ENCODE measurements at regions not wholly inside any gene's neighbourhood (a gene's known extent, or its start where the extent isn't known, plus 50 kb on each side); places are given as distances from the start of the nearest gene placed in this dataset.

DNA sequence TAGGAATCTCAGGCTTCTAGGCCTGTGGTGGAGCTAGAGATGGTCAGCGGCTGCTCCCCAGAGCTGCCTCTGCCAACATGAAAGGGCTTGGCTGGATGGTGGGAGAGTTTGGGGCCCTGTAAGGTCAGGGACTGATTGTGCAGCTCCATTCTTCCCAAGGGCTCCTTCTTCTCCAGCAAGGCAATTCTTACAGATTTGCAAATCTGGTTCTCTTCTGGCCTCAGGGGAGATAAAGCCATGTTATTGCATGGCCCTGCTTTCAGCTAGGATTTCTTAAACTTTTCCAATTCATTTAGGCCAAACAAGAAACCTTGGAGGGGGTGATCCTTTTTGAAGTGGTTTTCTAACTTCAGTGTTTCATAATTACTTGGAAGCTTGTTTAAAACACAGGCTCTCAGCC, 213.4 kb downstream of the PRDM2 start:
- no peak overlapping the region for H3K27ac ChIP-seq
- peaks cover 0 to 6% (median 0%) of the 10 kb centered on the region in 11 experiments; a peak in 3 of 22 replicates for H3K9me3 ChIP-seq (replicated peaks in 1 of 11)
- TF ChIP-seq Cebpa-rat (IDR thresholded peaks at IDR 0.05): no peak
- no peak overlapping the region for H3K4me3 ChIP-seq
- H3K9ac ChIP-seq: no peak overlapping the region
- H4K20me1 ChIP-seq: no peaks in the 10 kb centered on the region
- peaks cover 0 to 7% (median 2%) of the 10 kb centered on the region in 10 experiments; a peak in 11 of 20 replicates for H3K4me1 ChIP-seq
- H3K36me3 ChIP-seq: no peaks in the 10 kb centered on the region
- H3K27me3 ChIP-seq: no peaks in the 10 kb centered on the region
- no peak overlapping the region for H3K4me2 ChIP-seq

DNA sequence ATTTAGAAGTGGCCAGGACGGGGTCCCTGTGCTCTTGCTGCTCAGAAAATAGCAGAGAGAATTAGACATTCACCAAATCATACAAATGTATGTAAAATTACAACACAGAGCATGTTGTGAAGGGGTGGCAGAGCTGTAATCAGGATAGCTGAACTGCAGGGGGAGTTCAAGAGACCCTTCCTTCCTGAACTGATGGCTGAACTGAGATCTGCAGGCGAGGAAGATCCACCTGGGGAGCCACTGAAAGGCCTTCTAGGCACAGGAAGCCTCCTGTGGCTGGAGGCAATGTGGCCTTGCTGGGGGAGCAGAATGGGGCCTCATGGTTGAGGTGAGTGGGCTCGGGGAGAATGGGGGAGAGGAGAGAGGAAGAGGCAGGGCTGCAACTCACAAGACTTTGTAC, 216.5 kb downstream of the PRDM2 start:
- peaks cover 0 to 24% (median 10%) of the 10 kb centered on the region in 11 experiments; a peak in 7 of 22 replicates for H3K9me3 ChIP-seq (replicated peaks in 1 of 11)
- H3K9ac ChIP-seq: no peak overlapping the region
- H4K20me1 ChIP-seq: no peaks in the 10 kb centered on the region
- no peaks in the 10 kb centered on the region for H3K27me3 ChIP-seq
- H3K36me3 ChIP-seq: no peaks in the 10 kb centered on the region
- H3K4me2 ChIP-seq: no peak overlapping the region
- H3K4me1 ChIP-seq: peaks cover 0 to 3% (median 0%) of the 10 kb centered on the region in 10 experiments; a peak in 2 of 20 replicates
- no peak overlapping the region for H3K27ac ChIP-seq
- H3K4me3 ChIP-seq: no peak overlapping the region
- TF ChIP-seq Cebpa-rat (IDR thresholded peaks at IDR 0.05): no peak

DNA sequence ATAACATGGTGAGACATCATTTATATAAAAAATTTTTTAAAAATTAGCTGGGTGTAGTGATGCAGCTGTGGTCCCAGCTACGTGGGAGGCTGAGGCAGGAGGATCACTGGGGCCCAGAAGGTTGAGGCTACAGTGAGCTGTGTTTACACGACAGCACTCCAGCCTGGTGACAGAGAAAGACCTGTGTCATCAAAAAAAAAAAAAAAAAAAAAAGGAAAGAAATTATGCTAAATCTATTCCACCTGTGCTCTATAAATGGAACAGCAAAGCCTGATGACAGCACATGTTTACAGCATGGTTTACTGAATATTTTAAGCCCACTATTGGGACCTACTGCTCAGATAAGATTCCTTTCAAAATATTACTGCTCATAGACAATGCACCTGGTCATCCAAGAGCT, 217.6 kb downstream of the PRDM2 start:
- Histone ChIP-seq H4K20me1 (no peaks in the 10 kb centered on the region), H3K36me3 (no peaks in the 10 kb centered on the region), H3K27ac (no peak overlapping the region), H3K9me3 (replicated peaks in 1 of 11) (peaks cover 0 to 24% (median 10%) of the 10 kb centered on the region in 11 experiments; a peak in 7 of 22 replicates), H3K9ac (no peak overlapping the region), H3K27me3 (no peaks in the 10 kb centered on the region), H3K4me2 (no peak overlapping the region), H3K4me3 (no peak overlapping the region), H3K4me1 (no peaks in the 10 kb centered on the region)
- no peak for TF ChIP-seq Cebpa-rat (IDR thresholded peaks at IDR 0.05)

DNA sequence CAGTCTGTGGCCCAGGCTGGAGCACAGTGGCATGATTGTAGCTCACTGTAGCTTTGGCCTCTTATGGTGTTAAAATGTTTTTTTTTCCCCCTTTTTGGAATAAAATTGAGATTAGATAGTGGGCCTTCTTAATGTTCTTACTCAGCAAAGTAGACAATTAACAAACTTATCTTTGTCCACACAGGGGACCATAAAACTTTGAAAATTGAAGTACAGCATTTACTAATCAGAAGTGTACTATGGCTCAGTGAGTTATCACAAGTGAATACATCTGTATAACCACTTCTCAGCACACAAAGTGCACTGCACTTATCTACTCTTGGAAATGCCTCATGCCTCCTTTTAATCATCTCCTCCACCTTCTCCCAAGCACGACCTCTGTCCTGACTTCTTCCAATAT, 218.9 kb downstream of the PRDM2 start:
- Histone ChIP-seq H3K27me3 (no peaks in the 10 kb centered on the region), H3K4me3 (no peak overlapping the region), H3K9ac (no peak overlapping the region), H3K4me2 (no peak overlapping the region), H3K36me3 (no peaks in the 10 kb centered on the region), H3K9me3 (replicated peaks in 1 of 11) (peaks cover 0 to 24% (median 10%) of the 10 kb centered on the region in 11 experiments; a peak in 7 of 22 replicates), H3K27ac (no peak overlapping the region), H3K4me1 (no peaks in the 10 kb centered on the region), H4K20me1 (no peaks in the 10 kb centered on the region)
- TF ChIP-seq Cebpa-rat (IDR thresholded peaks at IDR 0.05): no peak

DNA sequence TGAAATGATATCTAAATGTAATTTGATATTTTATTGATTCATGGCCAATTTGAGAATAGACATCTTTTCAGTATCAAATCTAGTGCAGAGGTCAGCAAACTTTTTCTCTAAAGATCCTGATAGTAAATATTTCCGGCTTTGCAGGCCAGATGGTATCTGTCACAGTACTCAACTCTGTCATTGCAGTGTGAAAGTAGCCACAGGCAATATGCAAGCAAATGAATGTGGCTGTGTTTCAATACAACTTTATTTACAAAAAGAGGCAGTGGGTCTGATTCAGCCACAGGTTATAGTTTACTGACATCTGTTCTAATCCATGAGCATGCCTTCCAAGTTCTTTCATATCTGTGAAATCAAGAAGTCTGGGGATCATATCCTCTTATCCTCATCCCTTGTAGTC, 221.2 kb downstream of the PRDM2 start:
- peaks cover 0 to 4% (median 0%) of the 10 kb centered on the region in 10 experiments; a peak in 2 of 20 replicates for H3K4me1 ChIP-seq
- no peaks in the 10 kb centered on the region for H3K27me3 ChIP-seq
- peaks cover 0 to 24% (median 10%) of the 10 kb centered on the region in 11 experiments; a peak in 7 of 22 replicates for H3K9me3 ChIP-seq (replicated peaks in 1 of 11)
- H3K27ac ChIP-seq: no peak overlapping the region
- no peak for TF ChIP-seq Cebpa-rat (IDR thresholded peaks at IDR 0.05)
- H3K4me2 ChIP-seq: no peak overlapping the region
- H3K36me3 ChIP-seq: no peaks in the 10 kb centered on the region
- H3K4me3 ChIP-seq: no peak overlapping the region
- H4K20me1 ChIP-seq: no peaks in the 10 kb centered on the region
- H3K9ac ChIP-seq: no peak overlapping the region

DNA sequence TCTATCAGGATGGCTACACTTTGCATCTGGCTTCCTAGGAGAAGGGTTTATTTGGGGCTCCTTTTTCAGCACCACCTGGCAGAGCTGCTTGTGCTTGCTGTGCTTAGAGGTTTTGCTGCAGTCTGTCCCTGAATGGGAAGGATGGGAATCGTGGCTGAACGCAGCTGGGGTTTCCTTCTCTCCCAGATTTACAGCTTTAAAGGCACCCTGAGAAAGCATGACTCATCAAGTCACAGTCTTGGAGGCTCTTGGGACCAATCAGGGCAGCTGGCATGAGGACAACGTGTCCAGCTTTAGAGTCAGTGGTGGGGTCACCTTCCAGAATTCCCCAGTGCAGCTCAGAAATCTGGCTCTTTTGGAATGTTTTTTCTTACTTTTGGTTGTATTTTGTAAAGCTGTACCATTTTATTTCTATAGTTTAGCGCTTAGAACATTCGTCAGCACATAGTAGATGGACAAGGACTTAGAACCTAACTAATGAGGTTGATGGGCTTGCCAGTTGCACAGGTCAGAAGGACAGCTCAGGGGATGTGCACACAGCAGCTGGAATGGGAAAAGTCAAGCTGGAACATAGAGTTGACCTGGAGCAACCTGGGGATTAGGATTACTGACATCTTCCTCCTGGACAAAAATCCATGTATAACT, 222.6 kb downstream of the PRDM2 start:
- Histone ChIP-seq H3K27ac (no peak overlapping the region), H3K9ac (no peak overlapping the region), H3K4me1 (peaks cover 0 to 7% (median 0%) of the 10 kb centered on the region in 10 experiments; a peak in 2 of 20 replicates), H3K4me2 (no peak overlapping the region), H3K4me3 (no peak overlapping the region), H3K27me3 (no peaks in the 10 kb centered on the region), H3K9me3 (replicated peaks in 1 of 11) (peaks cover 0 to 20% (median 10%) of the 10 kb centered on the region in 11 experiments; a peak in 7 of 22 replicates), H3K36me3 (no peaks in the 10 kb centered on the region), H4K20me1 (no peaks in the 10 kb centered on the region)
- no peak for TF ChIP-seq Cebpa-rat (IDR thresholded peaks at IDR 0.05)

DNA sequence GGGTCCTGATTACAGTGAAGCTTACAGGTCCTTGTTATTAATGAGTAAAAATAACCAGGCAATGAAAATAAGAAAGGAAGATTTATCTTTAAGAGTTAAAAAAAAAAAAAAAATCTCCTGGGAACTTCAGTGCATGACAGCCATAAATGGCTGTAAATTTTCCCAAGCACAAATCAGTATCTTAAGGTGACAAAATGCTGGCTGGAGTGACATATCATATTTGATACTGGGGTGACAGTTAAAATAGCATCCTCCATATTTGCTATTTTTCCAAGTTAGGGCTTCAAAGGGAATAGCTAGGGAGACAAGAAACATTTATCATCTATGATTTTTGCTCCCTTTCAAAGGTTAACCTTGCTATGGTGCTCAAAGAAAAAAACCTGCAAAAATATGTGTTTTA, 226.6 kb downstream of the PRDM2 start:
- Histone ChIP-seq H3K27ac (no peak overlapping the region), H3K27me3 (no peaks in the 10 kb centered on the region), H4K20me1 (no peaks in the 10 kb centered on the region), H3K9ac (no peak overlapping the region), H3K9me3 (replicated peaks in 1 of 11) (no peaks in the 10 kb centered on the region), H3K4me2 (peak overlapping the region in 1 of 11 experiments; percentile 34; a peak in 1 of 22 replicates), H3K4me1 (peaks cover 0 to 7% (median 0%) of the 10 kb centered on the region in 10 experiments; a peak in 2 of 20 replicates), H3K4me3 (no peak overlapping the region), H3K36me3 (no peaks in the 10 kb centered on the region)
- no peak for TF ChIP-seq Cebpa-rat (IDR thresholded peaks at IDR 0.05)

DNA sequence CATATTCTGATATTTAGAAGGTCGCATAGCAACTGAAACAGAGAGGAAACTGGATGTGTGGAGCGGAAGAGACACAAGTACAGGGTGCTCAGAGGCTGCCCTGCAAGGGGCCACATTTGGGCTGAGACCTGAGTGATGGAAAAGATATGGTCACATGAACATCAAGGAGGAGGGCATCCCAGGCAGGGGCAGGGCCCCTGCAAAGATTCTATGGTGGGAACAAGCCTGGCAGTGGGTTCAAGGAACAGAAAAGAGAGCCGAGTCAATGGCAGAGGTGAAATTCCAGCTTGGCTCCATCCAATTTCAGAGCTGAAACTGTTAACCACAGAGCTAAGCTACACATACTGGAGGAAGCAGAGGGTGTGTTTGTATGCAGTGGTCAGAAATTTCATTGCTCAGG, 227.7 kb downstream of the PRDM2 start:
- no peaks in the 10 kb centered on the region for H3K36me3 ChIP-seq
- H4K20me1 ChIP-seq: no peaks in the 10 kb centered on the region
- no peaks in the 10 kb centered on the region for H3K27me3 ChIP-seq
- H3K4me3 ChIP-seq: no peak overlapping the region
- no peak overlapping the region for H3K9ac ChIP-seq
- H3K4me2 ChIP-seq: no peak overlapping the region
- peaks cover 0 to 7% (median 0%) of the 10 kb centered on the region in 10 experiments; a peak in 2 of 20 replicates for H3K4me1 ChIP-seq
- no peaks in the 10 kb centered on the region for H3K9me3 ChIP-seq (replicated peaks in 1 of 11)
- no peak for TF ChIP-seq Cebpa-rat (IDR thresholded peaks at IDR 0.05)
- H3K27ac ChIP-seq: no peak overlapping the region

DNA sequence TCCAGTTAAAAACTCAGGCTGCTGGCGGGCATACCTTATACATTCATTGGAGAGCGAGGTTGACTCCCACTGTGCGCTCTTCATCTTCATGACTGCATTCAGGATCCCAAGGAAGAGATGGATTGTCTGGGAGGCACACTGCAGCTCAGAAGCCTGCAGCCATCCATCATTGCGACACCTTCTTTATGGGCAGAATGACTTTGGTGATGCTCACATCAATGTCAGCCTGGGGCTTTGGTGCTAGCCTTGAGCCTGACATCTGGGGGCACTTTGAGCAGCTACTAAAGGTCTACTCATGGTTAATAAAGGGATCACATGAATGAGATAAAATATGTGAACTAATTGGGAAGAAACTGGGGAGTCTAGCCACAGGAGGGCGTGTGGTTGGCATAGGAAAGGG, 229.3 kb downstream of the PRDM2 start:
- H3K4me3 ChIP-seq: no peak overlapping the region
- no peaks in the 10 kb centered on the region for H3K9me3 ChIP-seq (replicated peaks in 1 of 11)
- H3K4me1 ChIP-seq: peaks cover 0 to 7% (median 0%) of the 10 kb centered on the region in 10 experiments; a peak in 2 of 20 replicates
- H3K27ac ChIP-seq: no peak overlapping the region
- no peaks in the 10 kb centered on the region for H4K20me1 ChIP-seq
- no peak overlapping the region for H3K4me2 ChIP-seq
- no peaks in the 10 kb centered on the region for H3K36me3 ChIP-seq
- no peak overlapping the region for H3K9ac ChIP-seq
- no peaks in the 10 kb centered on the region for H3K27me3 ChIP-seq
- 0 out of 22 replicates have a peak, but pooled peaks of 1 of the 11 experiments have one; percentile 46 for TF ChIP-seq Cebpa-rat (IDR thresholded peaks at IDR 0.05)

DNA sequence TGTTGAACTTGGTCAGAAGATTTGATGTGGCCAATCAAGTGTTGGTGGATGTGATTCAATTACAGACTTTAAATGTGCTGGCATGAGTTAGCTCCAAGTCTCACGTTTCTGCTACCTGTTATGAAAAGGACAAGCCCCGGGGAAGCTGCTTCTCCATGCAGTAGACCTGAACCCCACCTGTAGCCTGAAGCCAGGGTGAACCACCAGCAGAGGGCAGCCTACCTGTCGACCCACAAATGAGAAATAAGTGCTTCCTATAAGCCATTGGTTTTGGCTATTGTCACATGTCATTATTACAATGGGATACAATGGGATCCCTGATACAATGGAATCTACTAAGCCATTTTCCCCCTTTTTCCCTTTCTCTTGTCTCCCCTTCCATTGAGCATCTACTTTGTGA, 230.2 kb downstream of the PRDM2 start:
- Histone ChIP-seq H3K27ac (no peak overlapping the region), H3K4me3 (no peak overlapping the region), H3K4me1 (peaks cover 0 to 7% (median 0%) of the 10 kb centered on the region in 10 experiments; a peak in 2 of 20 replicates), H4K20me1 (no peaks in the 10 kb centered on the region), H3K4me2 (peak overlapping the region in 1 of 11 experiments; percentile 1; a peak in 1 of 22 replicates), H3K9me3 (replicated peaks in 1 of 11) (no peaks in the 10 kb centered on the region), H3K27me3 (no peaks in the 10 kb centered on the region), H3K36me3 (no peaks in the 10 kb centered on the region), H3K9ac (no peak overlapping the region)
- no peak for TF ChIP-seq Cebpa-rat (IDR thresholded peaks at IDR 0.05)

Data from BLaER1 treated with 17β-estradiol and CSF1 and Interleukin-3, amounts not matched to agents 10 nM and 100 nM (cell line).